Neural progenitor cell (in vitro differentiated cells): ENCODE measurements at regions not wholly inside any gene's neighbourhood (a gene's known extent, or its start where the extent isn't known, plus 50 kb on each side); places are given as distances from the start of the nearest gene placed in this dataset.

Experiments
- DNase-seq: peaks from one replicate; pipeline ENCODE4 v3.0.0-alpha.2; 2016; ENCODE audit warnings: low spot score
- H2AFZ ChIP-seq: fragments of 200-600 bp; sonication (generic); replicated peaks from 2 replicates; pipeline ENCODE4 v1.6.1; 2016; ENCODE audit warnings: antibody characterized with exemption
- H3F3A ChIP-seq: fragments of 200-600 bp; sonication (generic); 2 replicates; pipeline ENCODE4 v1.6.1; 2016; ENCODE audit warnings: antibody characterized with exemption, low read depth
- H3K27ac ChIP-seq: fragments of 200-600 bp; sonication (generic); 2 replicates; pipeline ENCODE4 v1.5.1; 2016; ENCODE audit warnings: mild to moderate bottlenecking
- H3K27me3 ChIP-seq: fragments of 200-600 bp; sonication (generic); 2 replicates; pipeline ENCODE4 v1.6.1; 2016; ENCODE audit warnings: mild to moderate bottlenecking, moderate library complexity
- H3K36me3 ChIP-seq: fragments of 200-600 bp; sonication (generic); 2 replicates; pipeline ENCODE4 v1.5.1; 2016
- H3K4me1 ChIP-seq: fragments of 200-600 bp; sonication (generic); 2 replicates; pipeline ENCODE4 v1.6.1; 2016; ENCODE audit warnings: mixed run types
- H3K4me2 ChIP-seq: fragments of 200-600 bp; sonication (generic); 2 replicates; pipeline ENCODE4 v1.6.1; 2016
- H3K4me3 ChIP-seq: fragments of 200-600 bp; sonication (generic); 2 replicates; pipeline ENCODE4 v1.5.1; 2016
- H3K79me2 ChIP-seq: fragments of 200-600 bp; sonication (generic); 2 replicates; pipeline ENCODE4 v1.6.1; 2016; ENCODE audit warnings: low read depth
- H3K9ac ChIP-seq: fragments of 200-600 bp; sonication (generic); 2 replicates; pipeline ENCODE4 v1.6.1; 2016
- H3K9me3 ChIP-seq: fragments of 200-600 bp; sonication (generic); 2 replicates; pipeline ENCODE4 v1.5.1; 2016; ENCODE audit warnings: low read depth
- H4K20me1 ChIP-seq: fragments of 200-600 bp; sonication (generic); 2 replicates; pipeline ENCODE4 v1.6.1; 2016; ENCODE audit warnings: low read depth
- H3K27ac Mint-ChIP-seq: 3 replicates; pipeline ENCODE4 v1.8.0; 2021; ENCODE audit warnings: mixed read lengths
- H3K27me3 Mint-ChIP-seq: 2 replicates; pipeline ENCODE4 v1.8.0; 2022; ENCODE audit warnings: low read depth, mild to moderate bottlenecking, inconsistent platforms, moderate library complexity, mixed read lengths; ENCODE audit not compliant: insufficient read depth
- H3K36me3 Mint-ChIP-seq: 3 replicates; pipeline ENCODE4 v1.8.0; 2021; ENCODE audit warnings: mixed read lengths
- H3K4me1 Mint-ChIP-seq: 3 replicates; pipeline ENCODE4 v1.8.0; 2021; ENCODE audit warnings: mixed read lengths
- H3K4me3 Mint-ChIP-seq: 3 replicates; pipeline ENCODE4 v1.8.0; 2021; ENCODE audit warnings: mild to moderate bottlenecking, moderate library complexity, mixed read lengths
- H3K9me3 Mint-ChIP-seq: 3 replicates; pipeline ENCODE4 v1.8.0; 2020; ENCODE audit warnings: mixed read lengths
- EZH2 ChIP-seq: fragments of 200-600 bp; sonication (generic); IDR thresholded peaks from 2 replicates; pipeline ENCODE4 v1.6.1; 2017; ENCODE audit warnings: antibody characterized with exemption, mild to moderate bottlenecking, moderate library complexity
- EZH2phosphoT487 ChIP-seq: fragments of 200-600 bp; sonication (generic); IDR thresholded peaks from 2 replicates; pipeline ENCODE4 v1.6.1; 2017; ENCODE audit warnings: antibody characterized with exemption
- TF ChIP-seq, protein P1 (sequence below): fragments of 200-600 bp; sonication (generic); IDR thresholded peaks from 2 replicates; pipeline ENCODE4 v1.5.1; 2017; ENCODE audit warnings: antibody characterized with exemption, mild to moderate bottlenecking

DNA sequence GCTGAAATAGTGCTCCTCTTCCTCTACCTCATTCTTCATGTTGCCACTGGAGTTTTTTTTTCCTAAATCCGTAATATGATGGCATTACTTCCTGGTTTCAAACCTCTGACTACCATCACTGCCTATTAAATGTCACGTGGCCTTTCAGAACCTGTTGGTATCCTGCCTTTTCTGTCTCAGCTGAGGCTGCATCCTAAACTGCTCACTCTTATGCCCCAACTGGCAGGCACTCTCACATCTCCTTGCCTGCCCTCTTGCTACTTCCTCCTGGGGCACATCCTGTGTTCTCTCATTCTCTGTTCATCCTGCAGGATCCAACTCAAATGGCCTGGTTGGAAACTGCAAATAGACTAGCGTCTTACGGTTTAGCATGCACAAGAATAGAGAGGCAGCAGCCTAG is 468.1 kb upstream of the FANCL start:
- Mint-ChIP-seq H3K9me3 (no peaks in the 10 kb centered on the region), H3K36me3 (no peaks in the 10 kb centered on the region), H3K4me1 (peaks cover 13% of the 10 kb centered on the region), H3K4me3 (no peak overlapping the region), H3K27me3 (peaks cover 2% of the 10 kb centered on the region), H3K27ac (no peak overlapping the region)
- no peaks in the 10 kb centered on the region for H4K20me1 ChIP-seq
- H3K9ac ChIP-seq = no peak overlapping the region
- no peak for TF ChIP-seq EZH2
- TF ChIP-seq EZH2phosphoT487 = no peak
- TF ChIP-seq, protein P1, sequence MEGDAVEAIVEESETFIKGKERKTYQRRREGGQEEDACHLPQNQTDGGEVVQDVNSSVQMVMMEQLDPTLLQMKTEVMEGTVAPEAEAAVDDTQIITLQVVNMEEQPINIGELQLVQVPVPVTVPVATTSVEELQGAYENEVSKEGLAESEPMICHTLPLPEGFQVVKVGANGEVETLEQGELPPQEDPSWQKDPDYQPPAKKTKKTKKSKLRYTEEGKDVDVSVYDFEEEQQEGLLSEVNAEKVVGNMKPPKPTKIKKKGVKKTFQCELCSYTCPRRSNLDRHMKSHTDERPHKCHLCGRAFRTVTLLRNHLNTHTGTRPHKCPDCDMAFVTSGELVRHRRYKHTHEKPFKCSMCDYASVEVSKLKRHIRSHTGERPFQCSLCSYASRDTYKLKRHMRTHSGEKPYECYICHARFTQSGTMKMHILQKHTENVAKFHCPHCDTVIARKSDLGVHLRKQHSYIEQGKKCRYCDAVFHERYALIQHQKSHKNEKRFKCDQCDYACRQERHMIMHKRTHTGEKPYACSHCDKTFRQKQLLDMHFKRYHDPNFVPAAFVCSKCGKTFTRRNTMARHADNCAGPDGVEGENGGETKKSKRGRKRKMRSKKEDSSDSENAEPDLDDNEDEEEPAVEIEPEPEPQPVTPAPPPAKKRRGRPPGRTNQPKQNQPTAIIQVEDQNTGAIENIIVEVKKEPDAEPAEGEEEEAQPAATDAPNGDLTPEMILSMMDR = no peak
- H3F3A ChIP-seq = peaks cover 8% of the 10 kb centered on the region
- no peak for DNase-seq
- H3K4me3 ChIP-seq = no peak overlapping the region
- no peak overlapping the region for H2AFZ ChIP-seq
- no peak overlapping the region for H3K27ac ChIP-seq
- H3K36me3 ChIP-seq = no peaks in the 10 kb centered on the region
- no peak overlapping the region for H3K4me2 ChIP-seq
- H3K4me1 ChIP-seq = peaks cover 12% of the 10 kb centered on the region
- no peaks in the 10 kb centered on the region for H3K9me3 ChIP-seq
- H3K27me3 ChIP-seq = no peaks in the 10 kb centered on the region
- H3K79me2 ChIP-seq = no peaks in the 10 kb centered on the region

DNA sequence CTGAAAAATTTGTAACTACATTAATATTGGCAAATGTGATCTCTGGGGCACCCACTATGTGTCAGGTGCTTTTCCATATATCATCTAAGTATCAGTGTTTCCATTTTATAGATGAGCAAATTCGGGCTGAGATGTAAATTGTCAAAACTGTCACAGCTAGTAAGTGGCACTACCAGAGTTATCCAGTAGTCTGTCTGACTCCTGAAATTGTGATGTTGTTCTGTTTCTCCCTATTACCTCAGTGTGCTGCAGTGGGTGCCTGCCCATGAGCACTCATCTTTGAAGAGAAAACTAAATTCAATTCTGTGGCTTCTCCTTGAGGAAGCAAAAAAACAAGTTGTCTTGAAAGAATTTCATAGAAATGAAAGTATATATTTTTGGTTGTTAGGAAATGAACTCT is 467.4 kb upstream of the FANCL start:
- Mint-ChIP-seq H3K27me3 (peaks cover 2% of the 10 kb centered on the region), H3K36me3 (no peaks in the 10 kb centered on the region), H3K27ac (no peak overlapping the region), H3K4me3 (no peak overlapping the region), H3K4me1 (peaks cover 13% of the 10 kb centered on the region), H3K9me3 (no peaks in the 10 kb centered on the region)
- peaks cover 12% of the 10 kb centered on the region for H3K4me1 ChIP-seq
- H4K20me1 ChIP-seq = no peaks in the 10 kb centered on the region
- TF ChIP-seq, protein P1 = peak; percentile 19
- TF ChIP-seq EZH2phosphoT487 (no peak), EZH2 (no peak)
- DNase-seq = no peak
- H3K79me2 ChIP-seq = no peaks in the 10 kb centered on the region
- H3K4me3 ChIP-seq = no peak overlapping the region
- no peak overlapping the region for H3K9ac ChIP-seq
- H3K36me3 ChIP-seq = no peaks in the 10 kb centered on the region
- H3F3A ChIP-seq = peaks cover 8% of the 10 kb centered on the region
- no peak overlapping the region for H3K27ac ChIP-seq
- H2AFZ ChIP-seq = no peak overlapping the region
- no peaks in the 10 kb centered on the region for H3K9me3 ChIP-seq
- no peaks in the 10 kb centered on the region for H3K27me3 ChIP-seq
- H3K4me2 ChIP-seq = no peak overlapping the region

DNA sequence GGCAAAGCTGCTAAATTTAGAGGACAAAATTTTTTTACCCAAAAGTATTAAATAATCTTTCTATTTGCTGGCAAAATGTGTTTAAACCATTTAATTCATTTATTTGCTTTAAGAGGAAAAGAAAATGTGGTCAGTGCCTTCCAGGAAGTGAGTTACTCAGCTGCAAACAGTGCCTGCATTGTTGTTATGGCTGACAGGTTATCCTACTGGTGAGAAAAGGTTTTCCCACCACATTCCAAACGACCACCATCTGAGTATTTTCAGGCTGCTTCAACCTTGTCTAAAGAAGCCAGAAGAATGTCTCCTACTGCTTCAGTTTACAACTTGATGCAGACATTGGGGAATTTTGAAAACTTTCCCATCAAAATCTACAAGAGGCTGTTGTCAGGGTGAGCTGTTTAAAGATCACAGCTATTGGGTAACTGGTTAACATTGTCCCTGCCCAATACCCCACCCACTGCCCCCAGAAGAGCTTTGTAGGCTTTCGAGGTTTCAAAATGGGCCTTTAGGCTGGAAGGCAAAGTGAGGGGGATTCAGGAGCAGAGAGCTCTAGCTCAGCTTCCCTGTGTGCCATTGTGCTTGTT is 461.3 kb upstream of the FANCL start:
- no peaks in the 10 kb centered on the region for H4K20me1 ChIP-seq
- no peaks in the 10 kb centered on the region for H3K9me3 ChIP-seq
- H3K4me3 Mint-ChIP-seq = no peak overlapping the region
- no peak overlapping the region for H3K9ac ChIP-seq
- TF ChIP-seq EZH2 (no peak), EZH2phosphoT487 (no peak)
- TF ChIP-seq, protein P1 = peak; percentile 4
- no peaks in the 10 kb centered on the region for H3K27me3 Mint-ChIP-seq
- H3K36me3 Mint-ChIP-seq = no peaks in the 10 kb centered on the region
- no peaks in the 10 kb centered on the region for H3F3A ChIP-seq
- H3K36me3 ChIP-seq = no peaks in the 10 kb centered on the region
- H3K27me3 ChIP-seq = no peaks in the 10 kb centered on the region
- no peak overlapping the region for H3K4me3 ChIP-seq
- H2AFZ ChIP-seq = no peak overlapping the region
- no peak overlapping the region for H3K27ac ChIP-seq
- H3K4me1 ChIP-seq = no peaks in the 10 kb centered on the region
- H3K4me1 Mint-ChIP-seq = peaks cover 9% of the 10 kb centered on the region
- no peak overlapping the region for H3K4me2 ChIP-seq
- H3K9me3 Mint-ChIP-seq = no peaks in the 10 kb centered on the region
- H3K79me2 ChIP-seq = no peaks in the 10 kb centered on the region
- H3K27ac Mint-ChIP-seq = no peak overlapping the region
- DNase-seq = no peak
